AG10803 (cell line): ENCODE measurements at regions not wholly inside any gene's neighbourhood (a gene's known extent, or its start where the extent isn't known, plus 50 kb on each side); places are given as distances from the start of the nearest gene placed in this dataset.

Source experiments
- DNase-seq: peaks from one replicate; pipeline ENCODE4 v3.0.0; 2010; ENCODE audit warnings: low read depth
- H3K4me3 ChIP-seq: 2 replicates; pipeline ENCODE4 v1.5.1; 2011; ENCODE audit warnings: mild to moderate bottlenecking, low read length, control low read depth
- TF ChIP-seq, protein P1 (sequence below): conservative IDR thresholded peaks from 2 replicates; pipeline ENCODE4 v1.5.1; 2011; ENCODE audit warnings: mild to moderate bottlenecking, low read length, control low read depth, inconsistent platforms

DNA sequence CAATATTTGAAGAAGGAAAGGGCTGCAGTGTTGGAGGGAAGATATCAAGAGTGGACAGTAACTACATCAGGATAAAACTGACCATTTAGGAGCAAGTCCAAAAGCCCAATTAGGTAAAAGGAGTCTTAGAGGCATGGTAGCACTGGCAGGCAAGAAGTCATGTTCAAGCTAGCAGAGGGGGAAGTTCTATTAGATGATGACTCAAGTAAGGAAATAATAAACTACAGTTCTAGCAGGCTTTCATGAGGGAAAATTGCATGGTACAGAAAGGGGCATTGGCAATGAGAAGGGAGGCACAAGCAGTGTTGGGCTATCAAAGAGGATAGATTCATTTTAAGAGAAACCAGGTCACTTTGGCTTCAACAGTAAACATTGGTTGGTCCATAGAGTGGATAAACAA, 156.1 kb upstream of the PTPRK start:
- TF ChIP-seq, protein P1, sequence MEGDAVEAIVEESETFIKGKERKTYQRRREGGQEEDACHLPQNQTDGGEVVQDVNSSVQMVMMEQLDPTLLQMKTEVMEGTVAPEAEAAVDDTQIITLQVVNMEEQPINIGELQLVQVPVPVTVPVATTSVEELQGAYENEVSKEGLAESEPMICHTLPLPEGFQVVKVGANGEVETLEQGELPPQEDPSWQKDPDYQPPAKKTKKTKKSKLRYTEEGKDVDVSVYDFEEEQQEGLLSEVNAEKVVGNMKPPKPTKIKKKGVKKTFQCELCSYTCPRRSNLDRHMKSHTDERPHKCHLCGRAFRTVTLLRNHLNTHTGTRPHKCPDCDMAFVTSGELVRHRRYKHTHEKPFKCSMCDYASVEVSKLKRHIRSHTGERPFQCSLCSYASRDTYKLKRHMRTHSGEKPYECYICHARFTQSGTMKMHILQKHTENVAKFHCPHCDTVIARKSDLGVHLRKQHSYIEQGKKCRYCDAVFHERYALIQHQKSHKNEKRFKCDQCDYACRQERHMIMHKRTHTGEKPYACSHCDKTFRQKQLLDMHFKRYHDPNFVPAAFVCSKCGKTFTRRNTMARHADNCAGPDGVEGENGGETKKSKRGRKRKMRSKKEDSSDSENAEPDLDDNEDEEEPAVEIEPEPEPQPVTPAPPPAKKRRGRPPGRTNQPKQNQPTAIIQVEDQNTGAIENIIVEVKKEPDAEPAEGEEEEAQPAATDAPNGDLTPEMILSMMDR, result no peak
- DNase-seq, result no peak
- no peak overlapping the region for H3K4me3 ChIP-seq

DNA sequence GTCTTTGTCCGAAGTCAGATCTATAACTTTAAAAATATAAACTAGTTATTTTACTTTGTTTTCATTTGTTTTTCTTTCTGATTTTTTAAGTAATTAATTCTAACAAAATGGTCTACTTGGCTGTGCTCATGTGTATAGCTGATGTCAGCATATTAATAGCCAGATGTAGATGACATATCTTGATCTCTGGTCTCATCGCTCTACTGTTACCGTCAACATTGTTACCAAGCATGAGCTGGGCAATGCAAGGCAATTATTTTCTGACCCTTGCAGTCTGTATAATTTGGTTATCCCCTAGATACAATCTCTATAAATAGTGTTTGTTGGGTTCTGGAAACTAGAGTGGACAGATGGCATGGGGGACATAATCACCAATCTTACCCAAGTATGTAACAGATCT, 151.6 kb upstream of the PTPRK start:
- TF ChIP-seq, protein P1, result no peak

DNA sequence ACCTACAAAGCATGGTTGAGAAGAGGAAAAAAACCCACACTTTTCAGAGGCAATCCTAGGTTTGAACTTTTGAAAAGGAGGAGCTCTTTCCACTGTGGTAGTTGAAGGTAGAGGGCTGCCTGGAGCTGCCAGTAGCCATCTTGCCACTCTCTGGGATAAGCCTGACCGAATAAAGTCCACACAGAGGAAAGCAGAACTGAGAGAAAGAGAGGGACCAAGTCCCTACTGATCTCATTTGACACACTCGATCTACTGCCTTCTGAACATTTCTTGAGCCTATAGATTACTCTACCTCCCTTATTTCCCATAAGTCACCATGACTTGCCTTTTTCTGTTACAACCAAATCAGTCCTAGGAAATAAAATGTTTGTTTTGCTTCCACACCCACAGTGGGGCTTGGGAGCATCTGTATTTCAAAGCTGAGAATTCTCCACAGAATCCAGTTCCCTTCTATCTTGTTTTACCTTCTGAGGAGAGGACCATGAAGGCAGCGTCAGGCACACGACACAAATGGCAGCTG, 147.0 kb upstream of the PTPRK start:
- H3K4me3 ChIP-seq, result no peak overlapping the region
- TF ChIP-seq, protein P1, result no peak
- no peak for DNase-seq

More for the DNA sequence above, 151.6 kb upstream of the PTPRK start:
- no peak for DNase-seq
- no peak overlapping the region for H3K4me3 ChIP-seq

DNA sequence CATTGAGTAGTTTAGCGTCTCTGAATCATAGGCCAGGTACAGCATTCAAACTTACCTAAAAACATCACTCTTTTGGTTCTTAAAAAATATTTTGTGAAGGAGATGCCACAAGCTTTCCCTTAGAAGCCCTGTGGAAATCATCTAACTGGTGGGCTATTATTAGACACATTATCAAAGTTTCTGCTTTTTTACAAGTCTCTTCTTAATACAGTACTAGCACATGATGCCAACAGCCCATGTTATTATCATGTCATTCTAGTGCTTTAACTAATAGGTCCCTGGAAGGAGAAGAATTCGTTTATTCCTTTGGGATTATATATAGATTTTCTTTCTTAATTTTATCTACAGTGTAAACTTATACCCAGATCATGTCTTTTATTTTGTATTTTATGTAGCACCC, 146.0 kb upstream of the PTPRK start:
- no peak overlapping the region for H3K4me3 ChIP-seq
- TF ChIP-seq, protein P1, result no peak
- DNase-seq, result no peak

DNA sequence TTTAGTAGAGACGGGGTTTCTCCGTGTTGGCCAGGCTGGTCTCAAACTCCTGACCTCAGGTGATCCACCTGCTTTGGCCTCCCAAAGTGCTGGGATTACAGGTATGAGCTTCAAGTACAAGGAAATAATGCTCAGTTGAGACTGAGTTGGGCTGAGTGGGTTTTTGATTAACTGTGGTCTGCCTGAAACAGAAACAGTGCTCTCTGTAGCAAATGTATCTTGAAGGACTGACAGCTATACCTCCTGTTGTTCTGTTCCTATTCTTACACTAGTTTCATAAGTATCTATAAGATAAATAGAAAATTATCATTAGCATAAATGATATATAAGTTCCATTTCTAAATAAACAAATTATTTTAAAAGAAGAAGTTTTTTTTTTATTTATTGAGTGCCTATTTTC, 142.8 kb upstream of the PTPRK start:
- TF ChIP-seq, protein P1, result no peak
- no peak for DNase-seq
- no peak overlapping the region for H3K4me3 ChIP-seq

DNA sequence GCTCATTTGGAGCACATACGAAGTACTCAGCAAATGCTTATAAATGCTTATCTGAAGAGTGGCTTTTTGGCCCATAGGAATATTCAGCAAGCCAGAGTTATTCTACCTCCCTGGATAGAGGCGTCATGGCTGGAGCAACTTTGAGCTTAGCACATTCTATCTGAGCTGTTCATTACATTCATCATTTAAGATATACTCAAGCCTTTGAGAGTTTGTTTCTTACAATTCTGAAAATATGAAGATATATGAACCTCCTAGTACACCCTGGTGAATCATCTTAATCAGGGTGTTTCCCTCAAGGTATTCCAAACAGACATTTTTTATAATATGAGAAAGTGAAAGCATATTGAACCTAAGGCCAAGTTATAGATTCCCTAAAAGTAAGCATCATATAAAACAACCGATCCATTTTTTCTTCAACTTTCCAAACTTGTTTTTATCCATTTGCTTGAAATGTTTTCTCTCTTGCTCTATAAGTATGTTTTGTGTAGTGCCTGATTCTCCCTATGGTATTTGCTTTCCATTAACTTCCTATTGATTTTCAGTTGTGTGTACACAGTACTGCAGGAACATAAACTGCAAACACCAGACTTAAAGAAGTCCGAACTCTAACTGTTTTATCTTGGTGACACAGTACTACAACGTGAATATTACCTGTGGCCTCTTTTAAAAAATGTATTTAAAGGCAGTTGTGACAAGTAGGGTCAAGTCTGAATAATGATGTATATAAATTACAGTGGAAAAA, 139.7 kb upstream of the PTPRK start:
- H3K4me3 ChIP-seq, result no peak overlapping the region
- DNase-seq, result no peak
- TF ChIP-seq, protein P1, result no peak

DNA sequence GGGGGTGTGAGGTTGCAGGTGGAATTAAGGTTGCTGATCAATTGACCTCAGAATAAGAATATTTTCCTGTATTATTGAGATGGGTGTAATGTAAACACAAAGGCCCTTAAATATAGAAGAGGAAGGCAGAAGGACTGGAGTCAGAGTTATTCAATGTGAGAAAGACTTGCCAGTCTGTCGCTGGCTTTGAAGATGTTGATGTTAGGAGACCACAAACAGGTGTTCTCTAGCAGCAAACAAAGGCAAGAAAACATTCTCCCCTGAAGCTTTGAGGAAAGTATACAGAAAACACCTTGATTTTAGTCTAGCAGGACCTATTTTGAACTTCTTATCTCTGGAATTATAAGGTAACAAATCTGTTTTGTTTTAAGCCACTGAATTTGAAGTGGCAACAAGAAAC, 138.9 kb upstream of the PTPRK start:
- TF ChIP-seq, protein P1, result no peak
- no peak overlapping the region for H3K4me3 ChIP-seq
- DNase-seq, result no peak
